GM23338 (cell line): ENCODE measurements at regions not wholly inside any gene's neighbourhood (a gene's known extent, or its start where the extent isn't known, plus 50 kb on each side); places are given as distances from the start of the nearest gene placed in this dataset.

Experiments used
- ATAC-seq: fragments of 200-7000 bp; cut with Tn5 transposase; 3 replicates; pipeline ENCODE4 v1.9.1; 2020
- DNase-seq: peaks from one replicate; pipeline ENCODE4 v3.0.0-alpha.2; 2015; ENCODE audit warnings: low spot score
- H2AFZ ChIP-seq: fragments of 200-600 bp; sonication (generic); 2 replicates; pipeline ENCODE4 v1.8.0; 2016; ENCODE audit warnings: antibody characterized with exemption, mild to moderate bottlenecking, moderate library complexity
- H3F3A ChIP-seq: fragments of 200-600 bp; sonication (generic); replicated peaks from 2 replicates; pipeline ENCODE4 v1.8.0; 2017; ENCODE audit warnings: antibody characterized with exemption, mixed run types, low read depth
- H3K27ac ChIP-seq: fragments of 200-600 bp; sonication (generic); 2 replicates; pipeline ENCODE4 v1.6.1; 2016; ENCODE audit warnings: low read depth
- H3K27me3 ChIP-seq: fragments of 200-600 bp; sonication (generic); 2 replicates; pipeline ENCODE4 v1.8.0; 2016; ENCODE audit warnings: mild to moderate bottlenecking, mixed run types, moderate library complexity; ENCODE audit not compliant: insufficient read depth
- H3K36me3 ChIP-seq: fragments of 200-600 bp; sonication (generic); 2 replicates; pipeline ENCODE4 v1.8.0; 2016; ENCODE audit warnings: mild to moderate bottlenecking; ENCODE audit not compliant: insufficient read depth
- H3K4me1 ChIP-seq: fragments of 200-600 bp; sonication (generic); 2 replicates; pipeline ENCODE4 v1.8.0; 2016; ENCODE audit warnings: mild to moderate bottlenecking, moderate library complexity; ENCODE audit not compliant: insufficient read depth
- H3K4me2 ChIP-seq: fragments of 200-600 bp; sonication (generic); 2 replicates; pipeline ENCODE4 v1.7.1; 2017; ENCODE audit warnings: mixed run types
- H3K4me3 ChIP-seq: fragments of 200-600 bp; sonication (generic); 2 replicates; pipeline ENCODE4 v1.6.1; 2016; ENCODE audit warnings: mixed run types
- H3K79me2 ChIP-seq: fragments of 200-600 bp; sonication (generic); replicated peaks from 2 replicates; pipeline ENCODE4 v1.8.0; 2017; ENCODE audit warnings: mild to moderate bottlenecking; ENCODE audit not compliant: insufficient read depth
- H3K9me2 ChIP-seq: fragments of 200-600 bp; sonication (generic); 2 replicates; pipeline ENCODE4 v1.8.0; 2017; ENCODE audit not compliant: insufficient read depth
- H4K20me1 ChIP-seq: fragments of 200-600 bp; sonication (generic); replicated peaks from 2 replicates; pipeline ENCODE4 v1.8.0; 2017; ENCODE audit warnings: mild to moderate bottlenecking; ENCODE audit not compliant: insufficient read depth
- H3K27ac Mint-ChIP-seq: 2 replicates; pipeline ENCODE4 v1.8.0; 2020; ENCODE audit warnings: inconsistent platforms, mild to moderate bottlenecking, moderate library complexity, mixed read lengths
- H3K27me3 Mint-ChIP-seq: 3 replicates; pipeline ENCODE4 v1.8.0; 2022; ENCODE audit warnings: low read depth, mild to moderate bottlenecking, moderate library complexity, mixed read lengths, inconsistent platforms; ENCODE audit not compliant: insufficient read depth, poor library complexity
- H3K36me3 Mint-ChIP-seq: 3 replicates; pipeline ENCODE4 v1.8.0; 2021; ENCODE audit warnings: low read depth, mild to moderate bottlenecking, inconsistent platforms, moderate library complexity, mixed read lengths
- H3K4me1 Mint-ChIP-seq: 3 replicates; pipeline ENCODE4 v1.8.0; 2020; ENCODE audit warnings: mild to moderate bottlenecking, inconsistent platforms, mixed read lengths
- H3K4me3 Mint-ChIP-seq: 3 replicates; pipeline ENCODE4 v1.8.0; 2021; ENCODE audit warnings: moderate library complexity, mild to moderate bottlenecking, inconsistent platforms, mixed read lengths
- H3K9me3 Mint-ChIP-seq: 3 replicates; pipeline ENCODE4 v1.8.0; 2020; ENCODE audit warnings: moderate library complexity, mild to moderate bottlenecking, inconsistent platforms, mixed read lengths
- EZH2 ChIP-seq: fragments of 200-600 bp; sonication (generic); IDR thresholded peaks from one replicate; pipeline ENCODE4 v1.8.0; 2017; ENCODE audit warnings: antibody characterized with exemption, mild to moderate bottlenecking, low read depth; ENCODE audit not compliant: unreplicated experiment
- POLR2AphosphoS5 ChIP-seq: IDR thresholded peaks from 2 replicates; pipeline ENCODE4 v1.6.1; 2016; ENCODE audit warnings: antibody characterized with exemption, low read depth
- ZNF331 ChIP-seq: fragments of 250-450 bp; sonication (Bioruptor Pico); IDR thresholded peaks from 2 replicates; pipeline ENCODE4 v1.5.0; 2020; ENCODE audit warnings: low read depth, mild to moderate bottlenecking, moderate library complexity
- TF ChIP-seq, protein P1 (sequence below), 2 experiments: fragments of 200-600 bp in 1 of 2; sonication (generic) in 1 of 2; conservative IDR thresholded peaks; 2 replicates each; pipeline versions ENCODE4 v1.5.1 to v1.6.1; 2016 to 2017; ENCODE audit warnings: antibody characterized with exemption in 2 of 2, low read depth in 2 of 2, mild to moderate bottlenecking in 2 of 2, moderate library complexity in 1 of 2
- TF ChIP-seq, protein P2 (sequence below): fragments of 250-450 bp; sonication (Bioruptor Pico); IDR thresholded peaks from 2 replicates; pipeline ENCODE4 v1.5.0; 2020; ENCODE audit warnings: mild to moderate bottlenecking, moderate library complexity

DNA sequence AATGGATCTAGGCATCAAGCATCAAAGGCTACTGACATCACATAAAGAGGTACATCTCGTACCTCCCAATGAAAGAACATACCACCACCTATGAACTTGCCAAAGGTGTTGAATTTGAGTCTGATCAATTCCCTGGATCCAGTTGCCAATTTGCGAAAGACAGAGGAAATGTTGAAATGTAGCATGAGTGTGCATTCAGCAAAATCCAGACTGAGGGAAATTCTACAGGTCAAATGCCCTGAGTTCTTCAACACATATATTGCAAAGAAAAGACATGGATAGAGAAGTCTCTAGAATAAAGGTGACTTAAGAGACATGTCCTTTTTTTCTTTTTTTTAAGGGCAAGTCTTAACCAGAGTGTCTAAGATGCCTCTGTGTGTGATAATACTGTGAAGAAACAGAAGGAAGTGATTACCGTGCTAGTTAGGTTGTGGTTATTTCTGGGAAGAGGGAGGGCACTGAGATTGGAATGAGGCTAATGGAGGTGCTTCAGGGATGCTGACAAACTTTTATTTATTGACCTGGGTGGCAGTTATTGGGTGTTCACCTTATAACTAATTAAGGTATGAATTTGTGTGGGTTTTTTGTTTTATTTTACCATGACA is 128.7 kb downstream of the SAMD9 start:
- no peak overlapping the region for H3K4me2 ChIP-seq
- H3K9me2 ChIP-seq: no peaks in the 10 kb centered on the region
- TF ChIP-seq, protein P1, sequence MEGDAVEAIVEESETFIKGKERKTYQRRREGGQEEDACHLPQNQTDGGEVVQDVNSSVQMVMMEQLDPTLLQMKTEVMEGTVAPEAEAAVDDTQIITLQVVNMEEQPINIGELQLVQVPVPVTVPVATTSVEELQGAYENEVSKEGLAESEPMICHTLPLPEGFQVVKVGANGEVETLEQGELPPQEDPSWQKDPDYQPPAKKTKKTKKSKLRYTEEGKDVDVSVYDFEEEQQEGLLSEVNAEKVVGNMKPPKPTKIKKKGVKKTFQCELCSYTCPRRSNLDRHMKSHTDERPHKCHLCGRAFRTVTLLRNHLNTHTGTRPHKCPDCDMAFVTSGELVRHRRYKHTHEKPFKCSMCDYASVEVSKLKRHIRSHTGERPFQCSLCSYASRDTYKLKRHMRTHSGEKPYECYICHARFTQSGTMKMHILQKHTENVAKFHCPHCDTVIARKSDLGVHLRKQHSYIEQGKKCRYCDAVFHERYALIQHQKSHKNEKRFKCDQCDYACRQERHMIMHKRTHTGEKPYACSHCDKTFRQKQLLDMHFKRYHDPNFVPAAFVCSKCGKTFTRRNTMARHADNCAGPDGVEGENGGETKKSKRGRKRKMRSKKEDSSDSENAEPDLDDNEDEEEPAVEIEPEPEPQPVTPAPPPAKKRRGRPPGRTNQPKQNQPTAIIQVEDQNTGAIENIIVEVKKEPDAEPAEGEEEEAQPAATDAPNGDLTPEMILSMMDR (conservative IDR thresholded peaks at IDR 0.05; ENCODE audit: low read depth in 2 of 2): no peak
- TF ChIP-seq EZH2: no peak
- TF ChIP-seq, protein P2, sequence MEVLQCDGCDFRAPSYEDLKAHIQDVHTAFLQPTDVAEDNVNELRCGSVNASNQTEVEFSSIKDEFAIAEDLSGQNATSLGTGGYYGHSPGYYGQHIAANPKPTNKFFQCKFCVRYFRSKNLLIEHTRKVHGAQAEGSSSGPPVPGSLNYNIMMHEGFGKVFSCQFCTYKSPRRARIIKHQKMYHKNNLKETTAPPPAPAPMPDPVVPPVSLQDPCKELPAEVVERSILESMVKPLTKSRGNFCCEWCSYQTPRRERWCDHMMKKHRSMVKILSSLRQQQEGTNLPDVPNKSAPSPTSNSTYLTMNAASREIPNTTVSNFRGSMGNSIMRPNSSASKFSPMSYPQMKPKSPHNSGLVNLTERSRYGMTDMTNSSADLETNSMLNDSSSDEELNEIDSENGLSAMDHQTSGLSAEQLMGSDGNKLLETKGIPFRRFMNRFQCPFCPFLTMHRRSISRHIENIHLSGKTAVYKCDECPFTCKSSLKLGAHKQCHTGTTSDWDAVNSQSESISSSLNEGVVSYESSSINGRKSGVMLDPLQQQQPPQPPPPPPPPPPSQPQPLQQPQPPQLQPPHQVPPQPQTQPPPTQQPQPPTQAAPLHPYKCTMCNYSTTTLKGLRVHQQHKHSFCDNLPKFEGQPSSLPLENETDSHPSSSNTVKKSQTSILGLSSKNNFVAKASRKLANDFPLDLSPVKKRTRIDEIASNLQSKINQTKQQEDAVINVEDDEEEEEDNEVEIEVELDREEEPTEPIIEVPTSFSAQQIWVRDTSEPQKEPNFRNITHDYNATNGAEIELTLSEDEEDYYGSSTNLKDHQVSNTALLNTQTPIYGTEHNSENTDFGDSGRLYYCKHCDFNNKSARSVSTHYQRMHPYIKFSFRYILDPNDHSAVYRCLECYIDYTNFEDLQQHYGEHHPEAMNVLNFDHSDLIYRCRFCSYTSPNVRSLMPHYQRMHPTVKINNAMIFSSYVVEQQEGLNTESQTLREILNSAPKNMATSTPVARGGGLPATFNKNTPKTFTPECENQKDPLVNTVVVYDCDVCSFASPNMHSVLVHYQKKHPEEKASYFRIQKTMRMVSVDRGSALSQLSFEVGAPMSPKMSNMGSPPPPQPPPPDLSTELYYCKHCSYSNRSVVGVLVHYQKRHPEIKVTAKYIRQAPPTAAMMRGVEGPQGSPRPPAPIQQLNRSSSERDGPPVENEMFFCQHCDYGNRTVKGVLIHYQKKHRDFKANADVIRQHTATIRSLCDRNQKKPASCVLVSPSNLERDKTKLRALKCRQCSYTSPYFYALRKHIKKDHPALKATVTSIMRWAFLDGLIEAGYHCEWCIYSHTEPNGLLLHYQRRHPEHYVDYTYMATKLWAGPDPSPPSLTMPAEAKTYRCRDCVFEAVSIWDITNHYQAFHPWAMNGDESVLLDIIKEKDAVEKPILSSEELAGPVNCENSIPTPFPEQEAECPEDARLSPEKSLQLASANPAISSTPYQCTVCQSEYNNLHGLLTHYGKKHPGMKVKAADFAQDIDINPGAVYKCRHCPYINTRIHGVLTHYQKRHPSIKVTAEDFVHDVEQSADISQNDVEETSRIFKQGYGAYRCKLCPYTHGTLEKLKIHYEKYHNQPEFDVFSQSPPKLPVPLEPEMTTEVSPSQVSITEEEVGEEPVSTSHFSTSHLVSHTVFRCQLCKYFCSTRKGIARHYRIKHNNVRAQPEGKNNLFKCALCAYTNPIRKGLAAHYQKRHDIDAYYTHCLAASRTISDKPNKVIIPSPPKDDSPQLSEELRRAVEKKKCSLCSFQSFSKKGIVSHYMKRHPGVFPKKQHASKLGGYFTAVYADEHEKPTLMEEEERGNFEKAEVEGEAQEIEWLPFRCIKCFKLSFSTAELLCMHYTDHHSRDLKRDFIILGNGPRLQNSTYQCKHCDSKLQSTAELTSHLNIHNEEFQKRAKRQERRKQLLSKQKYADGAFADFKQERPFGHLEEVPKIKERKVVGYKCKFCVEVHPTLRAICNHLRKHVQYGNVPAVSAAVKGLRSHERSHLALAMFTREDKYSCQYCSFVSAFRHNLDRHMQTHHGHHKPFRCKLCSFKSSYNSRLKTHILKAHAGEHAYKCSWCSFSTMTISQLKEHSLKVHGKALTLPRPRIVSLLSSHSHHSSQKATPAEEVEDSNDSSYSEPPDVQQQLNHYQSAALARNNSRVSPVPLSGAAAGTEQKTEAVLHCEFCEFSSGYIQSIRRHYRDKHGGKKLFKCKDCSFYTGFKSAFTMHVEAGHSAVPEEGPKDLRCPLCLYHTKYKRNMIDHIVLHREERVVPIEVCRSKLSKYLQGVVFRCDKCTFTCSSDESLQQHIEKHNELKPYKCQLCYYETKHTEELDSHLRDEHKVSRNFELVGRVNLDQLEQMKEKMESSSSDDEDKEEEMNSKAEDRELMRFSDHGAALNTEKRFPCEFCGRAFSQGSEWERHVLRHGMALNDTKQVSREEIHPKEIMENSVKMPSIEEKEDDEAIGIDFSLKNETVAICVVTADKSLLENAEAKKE: no peak
- TF ChIP-seq ZNF331: no peak
- no peak for TF ChIP-seq POLR2AphosphoS5
- ATAC-seq (no peak), DNase-seq (no peak)
- peaks cover 20% of the 10 kb centered on the region for H3K4me1 ChIP-seq
- no peak overlapping the region for H2AFZ ChIP-seq
- Mint-ChIP-seq H3K9me3 (no peaks in the 10 kb centered on the region), H3K4me3 (no peak overlapping the region), H3K36me3 (no peaks in the 10 kb centered on the region), H3K4me1 (peaks cover 15% of the 10 kb centered on the region), H3K27me3 (peaks cover 9% of the 10 kb centered on the region), H3K27ac (no peak overlapping the region)
- no peaks in the 10 kb centered on the region for H3K36me3 ChIP-seq
- no peak overlapping the region for H3K27ac ChIP-seq
- H4K20me1 ChIP-seq: no peaks in the 10 kb centered on the region
- H3K79me2 ChIP-seq: no peaks in the 10 kb centered on the region
- H3F3A ChIP-seq: no peaks in the 10 kb centered on the region
- no peak overlapping the region for H3K4me3 ChIP-seq
- H3K27me3 ChIP-seq: no peaks in the 10 kb centered on the region
